ENCODE measurements at regions not wholly inside any gene's neighbourhood (a gene's known extent, or its start where the extent isn't known, plus 50 kb on each side); places are given as distances from the start of the nearest gene placed in this dataset.

GRCh38 chr15:98421419-98422129, 226.8 kb upstream of the IGF1R start:
- peak; percentile 63 for DNase-seq

- no peak for DNase-seq
Observed at GRCh38 chr15:98422130-98422478, 226.2 kb upstream of the IGF1R start.

- no peak for DNase-seq
Observed at GRCh38 chr15:98425173-98425572, 223.2 kb upstream of the IGF1R start.

- DNase-seq: no peak
Observed at GRCh38 chr15:98427321-98427720, 221.0 kb upstream of the IGF1R start.

- peak; percentile 60 for DNase-seq
Observed at GRCh38 chr15:98428253-98428989, 219.9 kb upstream of the IGF1R start.

GRCh38 chr15:98431171-98431570, 217.2 kb upstream of the IGF1R start:
- DNase-seq: no peak

GRCh38 chr15:98433346-98433745, 215.0 kb upstream of the IGF1R start:
- no peak for DNase-seq

- no peak for DNase-seq
Observed at GRCh38 chr15:98433856-98434255, 214.5 kb upstream of the IGF1R start.

- DNase-seq: no peak
Observed at GRCh38 chr15:98437752-98438151, 210.6 kb upstream of the IGF1R start.

- no peak for DNase-seq
Observed at GRCh38 chr15:98438326-98438725, 210.0 kb upstream of the IGF1R start.

- DNase-seq: no peak
Observed at GRCh38 chr15:98438907-98439306, 209.4 kb upstream of the IGF1R start.

GRCh38 chr15:98439523-98439942, 208.8 kb upstream of the IGF1R start:
- no peak for DNase-seq

- no peak for DNase-seq
Observed at GRCh38 chr15:98440917-98441316, 207.4 kb upstream of the IGF1R start.

GRCh38 chr15:98441599-98441998, 206.7 kb upstream of the IGF1R start:
- no peak for DNase-seq

GRCh38 chr15:98442379-98442833, 205.9 kb upstream of the IGF1R start:
- DNase-seq: peak; percentile 50

- no peak for DNase-seq
Observed at GRCh38 chr15:98442901-98443300, 205.4 kb upstream of the IGF1R start.

- no peak for DNase-seq
Observed at GRCh38 chr15:98443526-98443925, 204.8 kb upstream of the IGF1R start.

GRCh38 chr15:98444138-98444537, 204.2 kb upstream of the IGF1R start:
- DNase-seq: no peak

GRCh38 chr15:98445315-98445714, 203.0 kb upstream of the IGF1R start:
- no peak for DNase-seq

- no peak for DNase-seq
Observed at GRCh38 chr15:98446083-98446482, 202.3 kb upstream of the IGF1R start.

GRCh38 chr15:98447069-98447468, 201.3 kb upstream of the IGF1R start:
- DNase-seq: no peak

GRCh38 chr15:98451236-98451635, 197.1 kb upstream of the IGF1R start:
- no peak for DNase-seq

- DNase-seq: no peak
Observed at GRCh38 chr15:98452238-98452637, 196.1 kb upstream of the IGF1R start.

GRCh38 chr15:98455904-98456303, 192.4 kb upstream of the IGF1R start:
- no peak for DNase-seq

GRCh38 chr15:98476559-98476958, 171.8 kb upstream of the IGF1R start:
- DNase-seq: no peak

All from stimulated activated CD4-positive, alpha-beta T cell treated with anti-CD3 and anti-CD28 coated beads, Interleukin-4, amount 100 ng/mL, for 24 hours (primary cell).